Activated CD8-positive, alpha-beta T cell treated with anti-CD3 and anti-CD28 coated beads for 36 hours (primary cell): ENCODE measurements at regions not wholly inside any gene's neighbourhood (a gene's known extent, or its start where the extent isn't known, plus 50 kb on each side); places are given as distances from the start of the nearest gene placed in this dataset.

Source experiments
- ATAC-seq: fragments of 200-7000 bp; cut with Tn5 transposase; one replicate; pipeline ENCODE4 v1.10.0; 2021; ENCODE audit warnings: mild to moderate bottlenecking, moderate library complexity
- CTCF ChIA-PET: fragments of 350-600 bp; sonication (Branson Sonifier 250); formaldehyde crosslinking; loops from one replicate; lab custom pipeline; 2021; ENCODE audit warnings: antibody characterized with exemption; lab: Charles Lee
- POLR2A ChIA-PET: fragments of 350-600 bp; sonication (Branson Sonifier 250); formaldehyde crosslinking; loops from one replicate; lab custom pipeline; 2021; ENCODE audit warnings: antibody characterized with exemption; lab: Charles Lee
- DNase-seq: peaks from one replicate; pipeline ENCODE4 v3.0.0-alpha.2; 2020
- H3K27ac Mint-ChIP-seq: one replicate; pipeline ENCODE4 v1.8.0; 2021; ENCODE audit warnings: mild to moderate bottlenecking, mixed read lengths
- H3K27me3 Mint-ChIP-seq: one replicate; pipeline ENCODE4 v1.8.0; 2021; ENCODE audit warnings: mixed read lengths
- H3K36me3 Mint-ChIP-seq: one replicate; pipeline ENCODE4 v1.8.0; 2021; ENCODE audit warnings: low read depth, mixed read lengths
- H3K4me1 Mint-ChIP-seq: one replicate; pipeline ENCODE4 v1.8.0; 2021; ENCODE audit warnings: low read depth, mixed read lengths
- H3K4me3 Mint-ChIP-seq: one replicate; pipeline ENCODE4 v1.8.0; 2021; ENCODE audit warnings: mild to moderate bottlenecking, moderate library complexity, mixed read lengths
- H3K9me3 Mint-ChIP-seq: one replicate; pipeline ENCODE4 v1.8.0; 2021; ENCODE audit warnings: mixed read lengths
- intact Hi-C: fragments of 100-400 bp; cut with micrococcal nuclease; formaldehyde crosslinking; loops from one replicate; pipeline ENCODE4 v1.10.0; 2022
- TF ChIP-seq, protein P1 (sequence below): fragments of 200-600 bp; IDR thresholded peaks from one replicate; pipeline ENCODE4 v1.8.0; 2022; ENCODE audit warnings: antibody characterized with exemption, mild to moderate bottlenecking

DNA sequence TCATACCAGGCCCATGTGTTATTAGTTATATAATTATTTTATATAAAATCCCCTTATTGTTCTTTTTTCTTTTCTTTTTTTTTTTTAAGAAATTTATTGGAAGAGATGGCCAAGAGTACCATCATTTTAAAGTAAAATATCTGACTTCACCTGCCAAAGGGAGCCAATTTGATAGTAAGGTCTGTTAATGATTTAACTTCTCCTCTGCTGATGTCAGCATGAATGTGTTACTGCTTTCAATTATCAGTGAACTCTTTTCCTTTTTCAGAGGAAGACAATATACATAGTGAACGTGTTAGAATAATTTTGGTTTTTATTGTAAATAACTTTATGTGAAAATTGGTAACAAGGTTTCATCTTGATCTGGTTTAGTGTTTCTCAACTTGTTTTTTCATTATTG lies 409.6 kb downstream of the SH3GL2 start:
- CTCF ChIA-PET: no interaction called here
- ATAC-seq: no peak
- TF ChIP-seq, protein P1, sequence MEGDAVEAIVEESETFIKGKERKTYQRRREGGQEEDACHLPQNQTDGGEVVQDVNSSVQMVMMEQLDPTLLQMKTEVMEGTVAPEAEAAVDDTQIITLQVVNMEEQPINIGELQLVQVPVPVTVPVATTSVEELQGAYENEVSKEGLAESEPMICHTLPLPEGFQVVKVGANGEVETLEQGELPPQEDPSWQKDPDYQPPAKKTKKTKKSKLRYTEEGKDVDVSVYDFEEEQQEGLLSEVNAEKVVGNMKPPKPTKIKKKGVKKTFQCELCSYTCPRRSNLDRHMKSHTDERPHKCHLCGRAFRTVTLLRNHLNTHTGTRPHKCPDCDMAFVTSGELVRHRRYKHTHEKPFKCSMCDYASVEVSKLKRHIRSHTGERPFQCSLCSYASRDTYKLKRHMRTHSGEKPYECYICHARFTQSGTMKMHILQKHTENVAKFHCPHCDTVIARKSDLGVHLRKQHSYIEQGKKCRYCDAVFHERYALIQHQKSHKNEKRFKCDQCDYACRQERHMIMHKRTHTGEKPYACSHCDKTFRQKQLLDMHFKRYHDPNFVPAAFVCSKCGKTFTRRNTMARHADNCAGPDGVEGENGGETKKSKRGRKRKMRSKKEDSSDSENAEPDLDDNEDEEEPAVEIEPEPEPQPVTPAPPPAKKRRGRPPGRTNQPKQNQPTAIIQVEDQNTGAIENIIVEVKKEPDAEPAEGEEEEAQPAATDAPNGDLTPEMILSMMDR: no peak
- H3K36me3 Mint-ChIP-seq: no peaks in the 10 kb centered on the region
- no peaks in the 10 kb centered on the region for H3K9me3 Mint-ChIP-seq
- no peaks in the 10 kb centered on the region for H3K4me1 Mint-ChIP-seq
- H3K27ac Mint-ChIP-seq: no peak overlapping the region
- POLR2A ChIA-PET: no interaction called here
- no peak for DNase-seq
- H3K27me3 Mint-ChIP-seq: no peaks in the 10 kb centered on the region
- no peak overlapping the region for H3K4me3 Mint-ChIP-seq
- intact Hi-C loops: no loop called here

GRCh38 chr9:17990602-17991001 lies 411.7 kb downstream of the SH3GL2 start:
- no peak for ATAC-seq

GRCh38 chr9:17993024-17993423 lies 414.2 kb downstream of the SH3GL2 start:
- POLR2A ChIA-PET: no interaction called here
- intact Hi-C loops: no loop called here
- TF ChIP-seq, protein P1: no peak

More at GRCh38 chr9:17990602-17991001, 411.7 kb downstream of the SH3GL2 start:
- POLR2A ChIA-PET: no interaction called here
- CTCF ChIA-PET: no interaction called here
- TF ChIP-seq, protein P1: no peak
- Mint-ChIP-seq H3K4me3 (no peak overlapping the region), H3K9me3 (no peaks in the 10 kb centered on the region), H3K27ac (no peak overlapping the region), H3K27me3 (no peaks in the 10 kb centered on the region), H3K36me3 (no peaks in the 10 kb centered on the region), H3K4me1 (no peaks in the 10 kb centered on the region)
- intact Hi-C loops: no loop called here
- DNase-seq: no peak

GRCh38 chr9:17994695-17995425 lies 416.0 kb downstream of the SH3GL2 start:
- Mint-ChIP-seq H3K36me3 (no peaks in the 10 kb centered on the region), H3K4me1 (no peaks in the 10 kb centered on the region), H3K27ac (no peak overlapping the region), H3K9me3 (no peaks in the 10 kb centered on the region), H3K4me3 (no peak overlapping the region), H3K27me3 (no peaks in the 10 kb centered on the region)
- no peak for DNase-seq
- no peak for ATAC-seq
- TF ChIP-seq, protein P1: no peak
- CTCF ChIA-PET: no interaction called here
- POLR2A ChIA-PET: no interaction called here
- intact Hi-C loops: no loop called here

More at GRCh38 chr9:17993024-17993423, 414.2 kb downstream of the SH3GL2 start:
- ATAC-seq (no peak), DNase-seq (no peak)
- no peak overlapping the region for H3K27ac Mint-ChIP-seq
- no peaks in the 10 kb centered on the region for H3K9me3 Mint-ChIP-seq
- no peaks in the 10 kb centered on the region for H3K27me3 Mint-ChIP-seq
- H3K4me1 Mint-ChIP-seq: no peaks in the 10 kb centered on the region
- no peak overlapping the region for H3K4me3 Mint-ChIP-seq
- no peaks in the 10 kb centered on the region for H3K36me3 Mint-ChIP-seq
- CTCF ChIA-PET: no interaction called here

DNA sequence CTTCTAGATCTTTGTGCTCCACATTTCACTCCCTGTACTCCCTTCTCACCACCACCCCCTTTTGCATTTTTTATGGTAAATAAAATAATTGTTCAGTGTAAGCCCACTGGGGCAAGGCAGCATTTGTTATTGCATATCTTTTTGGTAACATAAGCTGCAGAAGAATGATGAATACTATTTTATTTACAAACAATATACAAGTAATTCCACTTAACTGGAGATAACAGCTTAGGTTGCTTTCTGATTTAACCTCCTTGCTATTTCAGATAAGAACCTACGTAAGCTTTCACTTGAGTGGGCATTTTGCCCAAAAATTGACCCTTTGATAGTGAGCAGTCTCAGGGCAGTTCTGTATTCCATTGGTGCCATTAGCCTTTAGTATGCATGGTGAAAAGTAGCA lies 417.9 kb downstream of the SH3GL2 start:
- H3K27me3 Mint-ChIP-seq: no peaks in the 10 kb centered on the region
- no peaks in the 10 kb centered on the region for H3K36me3 Mint-ChIP-seq
- ATAC-seq (no peak), DNase-seq (no peak)
- intact Hi-C loops: no loop called here
- POLR2A ChIA-PET: no interaction called here
- no peak overlapping the region for H3K4me3 Mint-ChIP-seq
- TF ChIP-seq, protein P1: no peak
- CTCF ChIA-PET: no interaction called here
- no peaks in the 10 kb centered on the region for H3K9me3 Mint-ChIP-seq
- H3K27ac Mint-ChIP-seq: no peak overlapping the region
- H3K4me1 Mint-ChIP-seq: no peaks in the 10 kb centered on the region
